Fibroblast of lung (primary cell): ENCODE measurements at regions not wholly inside any gene's neighbourhood (a gene's known extent, or its start where the extent isn't known, plus 50 kb on each side); places are given as distances from the start of the nearest gene placed in this dataset.
A peak's percentile ranks its signal among the peaks of the same experiment; 100 is the strongest.

Source experiments
- DNase-seq, 2 donors: peaks; one replicate each; pipeline versions ENCODE4 v3.0.0 to v3.0.0-alpha.2; 2010; ENCODE audit warnings: low read depth in 2 of 2
- H2AFZ ChIP-seq: 2 replicates; pipeline ENCODE4 v1.5.1; 2012; ENCODE audit warnings: low read length, control low read depth, inconsistent platforms
- H3K27ac ChIP-seq: 2 replicates; pipeline ENCODE4 v1.5.1; 2011; ENCODE audit warnings: low read length, control low read depth; ENCODE audit not compliant: insufficient read depth
- H3K27me3 ChIP-seq: 2 replicates; pipeline ENCODE4 v1.5.1; 2011; ENCODE audit warnings: mild to moderate bottlenecking, low read length; ENCODE audit not compliant: control insufficient read depth, insufficient read depth
- H3K36me3 ChIP-seq: 2 replicates; pipeline ENCODE4 v1.5.1; 2011; ENCODE audit warnings: low read length; ENCODE audit not compliant: control insufficient read depth, insufficient read depth
- H3K4me1 ChIP-seq: 2 replicates; pipeline ENCODE4 v1.5.1; 2011; ENCODE audit warnings: low read length; ENCODE audit not compliant: control insufficient read depth, insufficient read depth; ENCODE audit errors: extremely low read depth
- H3K4me2 ChIP-seq: 2 replicates; pipeline ENCODE4 v1.5.1; 2011; ENCODE audit warnings: low read length, control low read depth; ENCODE audit not compliant: insufficient read depth; ENCODE audit errors: extremely low read depth
- H3K4me3 ChIP-seq, 4 experiments: fragments of 200-600 bp in 1 of 4; sonication (generic) in 1 of 4; replicated peaks in 1 of 4; 2 replicates each; pipeline ENCODE4 v1.5.1; 2011 to 2016; ENCODE audit warnings: low read length in 4 of 4, low read depth in 3 of 4, mild to moderate bottlenecking in 3 of 4, control low read depth in 2 of 4, inconsistent platforms in 1 of 4, mixed read lengths in 1 of 4; ENCODE audit not compliant: insufficient read depth in 1 of 4; ENCODE audit errors: control extremely low read depth in 1 of 4
- H3K79me2 ChIP-seq: 2 replicates; pipeline ENCODE4 v1.5.1; 2012; ENCODE audit warnings: mild to moderate bottlenecking, low read length, inconsistent platforms; ENCODE audit not compliant: control insufficient read depth, insufficient read depth
- H3K9ac ChIP-seq: 2 replicates; pipeline ENCODE4 v1.5.1; 2011; ENCODE audit warnings: mild to moderate bottlenecking, low read length, control low read depth; ENCODE audit not compliant: insufficient read depth
- H3K9me3 ChIP-seq: 2 replicates; pipeline ENCODE4 v1.5.1; 2012; ENCODE audit warnings: low read depth, low read length; ENCODE audit not compliant: control insufficient read depth, insufficient read depth
- H4K20me1 ChIP-seq: 2 replicates; pipeline ENCODE4 v1.5.1; 2011; ENCODE audit warnings: low read length; ENCODE audit not compliant: control insufficient read depth, insufficient read depth; ENCODE audit errors: extremely low read depth
- CTCF ChIP-seq, 2 donors: IDR thresholded peaks in 1 of 2; conservative IDR thresholded peaks in 1 of 2; 1 replicate in 1 of 2; 2 replicates in 1 of 2; pipeline ENCODE4 v1.5.1; 2011 to 2012; ENCODE audit warnings: low read length in 2 of 2, control low read depth in 1 of 2, inconsistent platforms in 1 of 2, low read depth in 1 of 2, mild to moderate bottlenecking in 1 of 2
- EZH2 ChIP-seq: IDR thresholded peaks from 2 replicates; pipeline ENCODE4 v1.5.1; 2012; ENCODE audit warnings: low read length, control low read depth, mild to moderate bottlenecking; ENCODE audit errors: missing control alignments

DNA sequence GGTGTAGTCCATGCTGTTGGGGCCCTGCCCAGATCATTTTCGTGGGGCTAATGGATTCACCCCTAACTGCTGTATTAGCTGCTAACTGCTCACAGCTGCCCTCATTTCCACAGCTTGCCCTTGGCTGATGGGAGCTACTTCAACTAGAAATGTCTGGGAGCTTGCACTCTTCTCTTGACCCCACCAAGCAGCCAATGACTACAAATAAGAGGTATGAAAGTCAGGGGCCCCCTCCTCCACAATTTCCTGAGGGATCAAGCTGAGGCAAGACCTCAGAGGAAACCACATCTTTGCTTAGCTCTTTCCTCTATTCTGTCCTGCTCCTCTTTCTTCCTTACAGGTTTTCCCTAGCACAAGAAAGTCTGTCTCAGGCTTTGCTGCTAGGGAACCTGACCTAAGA lies 397.5 kb downstream of the MLLT3 start:
- Histone ChIP-seq H3K27me3 (no peaks in the 10 kb centered on the region), H3K79me2 (no peaks in the 10 kb centered on the region), H3K36me3 (no peaks in the 10 kb centered on the region), H3K9me3 (no peaks in the 10 kb centered on the region), H3K9ac (no peak overlapping the region), H3K4me3 (no peak overlapping the region), H2AFZ (no peak overlapping the region), H3K4me1 (no peaks in the 10 kb centered on the region), H3K4me2 (no peak overlapping the region), H3K27ac (no peak overlapping the region), H4K20me1 (no peaks in the 10 kb centered on the region)
- DNase-seq: peak in 1 of 2 donors; percentile 27
- TF ChIP-seq EZH2 (no peak), CTCF (conservative IDR thresholded peaks at IDR 0.05 in 1 of 2, IDR thresholded peaks at IDR 0.05 in 1 of 2; ENCODE audit: low read depth in 1 of 2, low read length in 2 of 2) (no peak)

DNA sequence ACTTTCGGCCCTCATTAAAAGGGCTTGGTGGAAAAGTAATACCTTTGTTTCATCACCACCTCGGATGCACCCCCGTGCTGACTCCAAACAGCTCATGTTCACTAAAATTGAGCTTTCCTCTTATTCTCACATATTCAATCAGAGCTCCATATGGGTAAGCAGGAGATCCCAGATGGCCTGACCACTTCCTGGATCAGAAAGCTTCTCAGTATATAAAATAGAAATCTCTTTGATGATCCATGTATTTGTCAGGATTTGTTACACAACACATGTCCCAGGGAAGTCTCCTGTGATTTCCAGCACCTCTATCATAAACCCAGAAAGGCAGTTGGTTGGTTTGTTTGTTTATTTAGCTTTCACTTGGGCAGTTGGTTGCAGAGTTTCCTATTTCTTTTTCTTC lies 402.0 kb downstream of the MLLT3 start:
- H3K9me3 ChIP-seq: no peaks in the 10 kb centered on the region
- no peaks in the 10 kb centered on the region for H4K20me1 ChIP-seq
- H3K9ac ChIP-seq: no peak overlapping the region
- no peaks in the 10 kb centered on the region for H3K27me3 ChIP-seq
- H3K79me2 ChIP-seq: no peaks in the 10 kb centered on the region
- no peak overlapping the region for H2AFZ ChIP-seq
- TF ChIP-seq EZH2: no peak
- TF ChIP-seq CTCF (conservative IDR thresholded peaks at IDR 0.05 in 1 of 2, IDR thresholded peaks at IDR 0.05 in 1 of 2; ENCODE audit: low read depth in 1 of 2, low read length in 2 of 2): no peak
- no peak overlapping the region for H3K4me3 ChIP-seq
- no peaks in the 10 kb centered on the region for H3K36me3 ChIP-seq
- H3K4me2 ChIP-seq: no peak overlapping the region
- no peaks in the 10 kb centered on the region for H3K4me1 ChIP-seq
- DNase-seq: peak in 1 of 2 donors; percentile 7
- H3K27ac ChIP-seq: no peak overlapping the region

GRCh38 chr9:20219437-20219836 lies 402.9 kb downstream of the MLLT3 start:
- no peaks in the 10 kb centered on the region for H3K4me1 ChIP-seq
- no peaks in the 10 kb centered on the region for H3K27me3 ChIP-seq
- TF ChIP-seq EZH2 (no peak), CTCF (conservative IDR thresholded peaks at IDR 0.05 in 1 of 2, IDR thresholded peaks at IDR 0.05 in 1 of 2; ENCODE audit: low read depth in 1 of 2, low read length in 2 of 2) (no peak)
- H3K9ac ChIP-seq: no peak overlapping the region
- H3K27ac ChIP-seq: no peak overlapping the region
- H3K79me2 ChIP-seq: no peaks in the 10 kb centered on the region
- no peak overlapping the region for H3K4me3 ChIP-seq
- DNase-seq: no peak
- H2AFZ ChIP-seq: no peak overlapping the region
- no peak overlapping the region for H3K4me2 ChIP-seq
- H3K36me3 ChIP-seq: no peaks in the 10 kb centered on the region
- no peaks in the 10 kb centered on the region for H4K20me1 ChIP-seq
- H3K9me3 ChIP-seq: no peaks in the 10 kb centered on the region
